ENCODE measurements at regions not wholly inside any gene's neighbourhood (a gene's known extent, or its start where the extent isn't known, plus 50 kb on each side); places are given as distances from the start of the nearest gene placed in this dataset.

DNA sequence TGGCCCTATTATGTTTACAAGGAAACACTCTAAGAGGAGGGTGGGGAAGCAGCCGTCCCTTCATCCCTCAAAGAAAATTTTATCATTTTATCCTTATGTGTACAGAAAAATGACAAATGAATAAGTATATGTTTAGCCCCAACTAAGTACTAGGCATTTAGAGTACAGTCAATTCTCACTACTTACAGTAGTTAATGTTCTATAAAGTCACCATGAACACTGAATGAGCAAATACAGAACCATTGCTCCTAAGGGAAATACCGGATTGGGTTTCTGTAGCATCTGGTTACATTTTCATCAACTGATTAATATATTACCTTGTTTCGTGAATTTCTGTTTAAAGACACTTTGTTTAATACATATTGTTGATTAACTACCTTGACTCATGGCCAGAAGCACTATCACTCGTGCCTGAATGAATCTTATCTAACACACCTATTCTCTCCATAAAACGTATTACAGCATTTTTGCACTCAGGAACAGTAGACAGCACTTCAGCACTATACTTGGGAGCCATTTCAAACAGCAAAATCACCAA lies 109.3 kb downstream of the ASB9 start:
- in situ Hi-C loops (cut with MboI), result no loop called here

More for the DNA sequence above, 109.3 kb downstream of the ASB9 start:
- no peak for DNase-seq (ENCODE audit: extremely low read depth in 1 of 4, low spot score in 3 of 4)
- ChIA-PET POLR2A (no interaction called here), CTCF (ENCODE audit: low intra/inter-chr PET ratio) (no interaction called here)
- Histone ChIP-seq H3K9me3 (replicated peaks; ENCODE audit: control insufficient read depth, insufficient read depth, low read depth, low read length) (no peaks in the 10 kb centered on the region), H3K36me3 (ENCODE audit: control insufficient read depth, insufficient read depth, low read length) (no peaks in the 10 kb centered on the region), H3K4me1 (replicated peaks in 1 of 2; ENCODE audit: control insufficient read depth in 2 of 2, insufficient read depth in 2 of 2, low read length in 2 of 2) (no peaks in the 10 kb centered on the region; a peak in 2 of 5 replicates), H3K27ac (ENCODE audit: extremely low read depth, low read depth, low read length) (no peak overlapping the region), H3K4me2 (ENCODE audit: insufficient read depth, low read length) (no peak overlapping the region), H3K9me1 (ENCODE audit: control insufficient read depth, insufficient read depth, low read length) (no peaks in the 10 kb centered on the region), H2AFZ (ENCODE audit: low read depth, low read length) (no peak overlapping the region), H3K79me2 (ENCODE audit: control insufficient read depth, insufficient read depth, low read length) (no peaks in the 10 kb centered on the region), H3K4me3 (no peak overlapping the region), H3K9ac (ENCODE audit: insufficient read depth in 1 of 2, low read depth in 2 of 2, low read length in 2 of 2) (no peak overlapping the region), H3K27me3 (ENCODE audit: control insufficient read depth in 2 of 2, insufficient read depth in 2 of 2, low read length in 2 of 2) (no peaks in the 10 kb centered on the region), H4K20me1 (replicated peaks; ENCODE audit: control insufficient read depth, insufficient read depth, low read length) (no peaks in the 10 kb centered on the region)
- no peak for ATAC-seq
- TF ChIP-seq YBX1 (IDR thresholded peaks at IDR 0.05) (no peak), ZNF146 (CRISPR knock-in tag; IDR thresholded peaks at IDR 0.05; ENCODE audit: unreplicated experiment) (no peak), ZNF23 (CRISPR knock-in tag; IDR thresholded peaks at IDR 0.05) (no peak), LARP7 (IDR thresholded peaks at IDR 0.05) (no peak), POLR2H (tag; IDR thresholded peaks at IDR 0.05; ENCODE audit: low read depth) (no peak), ZNF766 (CRISPR knock-in tag; conservative IDR thresholded peaks at IDR 0.05) (no peak), NR1H2 (CRISPR knock-in tag; IDR thresholded peaks at IDR 0.05) (no peak), ZBTB1 (CRISPR knock-in tag; IDR thresholded peaks at IDR 0.05; ENCODE audit: borderline replicate concordance, low read depth) (no peak), BRD4 (IDR thresholded peaks at IDR 0.05) (no peak), ZKSCAN3 (CRISPR knock-in tag; IDR thresholded peaks at IDR 0.05) (no peak), ZNF24 (IDR thresholded peaks at IDR 0.05) (no peak), ZNF274 (IDR thresholded peaks at IDR 0.05; ENCODE audit: borderline replicate concordance, low read depth, low read length) (no peak), PCBP2 (IDR thresholded peaks at IDR 0.05; ENCODE audit: low read depth, low read length, poor library complexity, severe bottlenecking) (no peak)
- TF ChIP-seq, protein P1, sequence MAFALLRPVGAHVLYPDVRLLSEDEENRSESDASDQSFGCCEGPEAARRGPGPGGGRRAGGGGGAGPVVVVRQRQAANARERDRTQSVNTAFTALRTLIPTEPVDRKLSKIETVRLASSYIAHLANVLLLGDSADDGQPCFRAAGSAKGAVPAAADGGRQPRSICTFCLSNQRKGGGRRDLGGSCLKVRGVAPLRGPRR (CRISPR knock-in tag; IDR thresholded peaks at IDR 0.05), result no peak
- 29% methylated on average over 5 of the region's 5 CpGs for WGBS (ENCODE audit: insufficient coverage, low coverage, missing lambda C conversion rate)
- no TSS peak for BruUV-seq (replicated peaks)
- FAIRE-seq, result no peak
- intact Hi-C loops (cut with micrococcal nuclease), result no loop called here

Data from K562 (cell line).